Endodermal cell (in vitro differentiated cells): ENCODE measurements at regions not wholly inside any gene's neighbourhood (a gene's known extent, or its start where the extent isn't known, plus 50 kb on each side); places are given as distances from the start of the nearest gene placed in this dataset.

Experiments
- DNase-seq: peaks from one replicate; pipeline ENCODE4 v3.0.0-alpha.2; 2017
- H3K27ac ChIP-seq: 2 replicates; pipeline ENCODE4 v1.5.1; 2013; ENCODE audit warnings: mild to moderate bottlenecking, low read depth, low read length, moderate library complexity
- H3K27me3 ChIP-seq: 2 replicates; pipeline ENCODE4 v1.6.1; 2013; ENCODE audit warnings: mild to moderate bottlenecking, low read length, moderate library complexity; ENCODE audit not compliant: insufficient read depth, control insufficient read depth, poor library complexity, severe bottlenecking
- H3K36me3 ChIP-seq: 2 replicates; pipeline ENCODE4 v1.7.0; 2013; ENCODE audit warnings: mild to moderate bottlenecking, low read length, moderate library complexity; ENCODE audit not compliant: control insufficient read depth, insufficient read depth
- H3K4me1 ChIP-seq: one replicate; pipeline ENCODE4 v1.7.0; 2013; ENCODE audit warnings: low read length; ENCODE audit not compliant: control insufficient read depth, insufficient read depth
- H3K4me3 ChIP-seq: 2 replicates; pipeline ENCODE4 v1.5.1; 2013; ENCODE audit warnings: mild to moderate bottlenecking, low read length, moderate library complexity
- H3K9ac ChIP-seq: 2 replicates; pipeline ENCODE4 v1.6.1; 2013; ENCODE audit warnings: mild to moderate bottlenecking, low read length, moderate library complexity; ENCODE audit not compliant: poor library complexity, severe bottlenecking; ENCODE audit errors: extremely low read depth
- H3K9me3 ChIP-seq: 2 replicates; pipeline ENCODE4 v1.6.1; 2013; ENCODE audit warnings: mild to moderate bottlenecking, low read length, moderate library complexity; ENCODE audit not compliant: control insufficient read depth
- H3K27ac Mint-ChIP-seq: 2 replicates; pipeline ENCODE4 v1.8.0; 2020; ENCODE audit warnings: mixed read lengths
- H3K27me3 Mint-ChIP-seq: 2 replicates; pipeline ENCODE4 v1.8.0; 2021; ENCODE audit warnings: mild to moderate bottlenecking, mixed read lengths; ENCODE audit not compliant: insufficient read depth
- H3K36me3 Mint-ChIP-seq: 2 replicates; pipeline ENCODE4 v1.8.0; 2020; ENCODE audit warnings: low read depth, mixed read lengths
- H3K4me1 Mint-ChIP-seq: 2 replicates; pipeline ENCODE4 v1.8.0; 2020; ENCODE audit warnings: mixed read lengths
- H3K4me3 Mint-ChIP-seq: 2 replicates; pipeline ENCODE4 v1.8.0; 2020; ENCODE audit warnings: mild to moderate bottlenecking, moderate library complexity, mixed read lengths
- H3K9me3 Mint-ChIP-seq: 2 replicates; pipeline ENCODE4 v1.8.0; 2020; ENCODE audit warnings: mild to moderate bottlenecking, mixed read lengths
- WGBS, 2 experiments: methylation state at CpG; one replicate each; pipeline versions ENCODE4 v1.1.5 to v1.1.7; 2013; ENCODE audit warnings: missing lambda C conversion rate in 2 of 2, mixed read lengths in 1 of 2; ENCODE audit not compliant: insufficient coverage in 1 of 2, insufficient read length in 1 of 2; 5-methylcytosine and 5-hydroxymethylcytosine counted together
- TF ChIP-seq, protein P1 (sequence below): fragments of 200-600 bp; sonication (generic); conservative IDR thresholded peaks from 2 replicates; pipeline ENCODE4 v1.5.0; 2021; ENCODE audit warnings: antibody characterized with exemption, mild to moderate bottlenecking

DNA sequence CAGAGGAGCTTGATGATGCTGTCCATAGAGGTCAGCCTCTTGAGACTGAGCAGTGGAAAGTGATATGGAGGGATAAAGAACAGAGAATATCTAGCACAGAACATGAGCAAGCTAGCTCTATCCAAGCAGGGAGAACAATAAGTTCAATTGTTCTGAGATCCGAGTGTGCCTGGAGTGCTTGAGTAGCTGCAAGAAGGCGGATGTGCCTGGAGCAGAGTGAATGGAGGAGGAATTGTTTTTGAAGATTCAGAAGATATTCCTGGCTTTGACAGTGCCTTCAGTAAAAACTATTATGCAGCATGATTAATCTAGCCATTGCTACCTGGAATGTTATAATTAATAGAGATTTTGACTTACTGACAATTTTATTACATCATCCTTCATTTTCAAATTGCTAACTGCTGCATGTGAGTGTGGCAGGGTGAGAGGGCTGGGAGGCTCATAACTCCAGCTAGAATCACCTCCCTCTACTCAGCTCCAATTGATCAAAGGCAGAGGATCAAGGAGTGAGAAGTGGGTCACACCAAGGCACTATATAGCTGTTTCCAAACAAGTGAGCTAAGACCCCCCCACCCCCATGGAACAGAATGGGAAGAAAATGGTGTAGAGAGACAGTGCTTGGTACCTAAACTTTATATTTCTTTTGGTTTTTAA lies 302.8 kb downstream of the ADRA2A start:
- no peaks in the 10 kb centered on the region for H3K36me3 ChIP-seq
- 86 to 92% methylated on average over 1 to 2 of the region's 2 CpGs for WGBS, 2 experiments
- peaks cover 4% of the 10 kb centered on the region for H3K27me3 Mint-ChIP-seq
- no peaks in the 10 kb centered on the region for H3K36me3 Mint-ChIP-seq
- no peak overlapping the region for H3K27ac ChIP-seq
- no peak for DNase-seq
- H3K4me1 Mint-ChIP-seq = no peaks in the 10 kb centered on the region
- no peaks in the 10 kb centered on the region for H3K9me3 Mint-ChIP-seq
- H3K4me3 ChIP-seq = no peak overlapping the region
- H3K27me3 ChIP-seq = peaks cover 4% of the 10 kb centered on the region
- H3K27ac Mint-ChIP-seq = no peak overlapping the region
- H3K9ac ChIP-seq = no peak overlapping the region
- no peaks in the 10 kb centered on the region for H3K9me3 ChIP-seq
- TF ChIP-seq, protein P1, sequence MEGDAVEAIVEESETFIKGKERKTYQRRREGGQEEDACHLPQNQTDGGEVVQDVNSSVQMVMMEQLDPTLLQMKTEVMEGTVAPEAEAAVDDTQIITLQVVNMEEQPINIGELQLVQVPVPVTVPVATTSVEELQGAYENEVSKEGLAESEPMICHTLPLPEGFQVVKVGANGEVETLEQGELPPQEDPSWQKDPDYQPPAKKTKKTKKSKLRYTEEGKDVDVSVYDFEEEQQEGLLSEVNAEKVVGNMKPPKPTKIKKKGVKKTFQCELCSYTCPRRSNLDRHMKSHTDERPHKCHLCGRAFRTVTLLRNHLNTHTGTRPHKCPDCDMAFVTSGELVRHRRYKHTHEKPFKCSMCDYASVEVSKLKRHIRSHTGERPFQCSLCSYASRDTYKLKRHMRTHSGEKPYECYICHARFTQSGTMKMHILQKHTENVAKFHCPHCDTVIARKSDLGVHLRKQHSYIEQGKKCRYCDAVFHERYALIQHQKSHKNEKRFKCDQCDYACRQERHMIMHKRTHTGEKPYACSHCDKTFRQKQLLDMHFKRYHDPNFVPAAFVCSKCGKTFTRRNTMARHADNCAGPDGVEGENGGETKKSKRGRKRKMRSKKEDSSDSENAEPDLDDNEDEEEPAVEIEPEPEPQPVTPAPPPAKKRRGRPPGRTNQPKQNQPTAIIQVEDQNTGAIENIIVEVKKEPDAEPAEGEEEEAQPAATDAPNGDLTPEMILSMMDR = no peak
- no peak overlapping the region for H3K4me3 Mint-ChIP-seq
- no peaks in the 10 kb centered on the region for H3K4me1 ChIP-seq

DNA sequence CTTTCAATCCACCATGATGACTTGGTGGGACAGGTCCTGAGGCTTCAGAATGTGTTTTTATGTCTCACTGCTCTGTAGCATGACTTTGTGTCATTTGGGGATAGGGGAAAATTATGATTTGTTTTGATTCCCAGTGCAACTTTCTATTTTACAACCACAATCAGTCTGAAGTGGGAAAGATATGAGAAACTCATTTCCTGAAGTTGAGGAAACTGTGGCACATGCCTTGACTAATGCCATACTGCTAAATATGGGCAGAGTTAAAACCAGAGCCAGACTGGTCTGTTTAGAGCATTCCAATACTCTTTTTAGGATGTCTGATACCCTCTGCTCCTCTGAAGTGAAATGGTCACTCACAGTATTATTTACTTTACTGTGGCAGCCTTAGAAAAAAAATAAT lies 307.7 kb downstream of the ADRA2A start:
- Mint-ChIP-seq H3K27me3 (peaks cover 15% of the 10 kb centered on the region), H3K9me3 (no peaks in the 10 kb centered on the region)
- TF ChIP-seq, protein P1 = no peak

DNA sequence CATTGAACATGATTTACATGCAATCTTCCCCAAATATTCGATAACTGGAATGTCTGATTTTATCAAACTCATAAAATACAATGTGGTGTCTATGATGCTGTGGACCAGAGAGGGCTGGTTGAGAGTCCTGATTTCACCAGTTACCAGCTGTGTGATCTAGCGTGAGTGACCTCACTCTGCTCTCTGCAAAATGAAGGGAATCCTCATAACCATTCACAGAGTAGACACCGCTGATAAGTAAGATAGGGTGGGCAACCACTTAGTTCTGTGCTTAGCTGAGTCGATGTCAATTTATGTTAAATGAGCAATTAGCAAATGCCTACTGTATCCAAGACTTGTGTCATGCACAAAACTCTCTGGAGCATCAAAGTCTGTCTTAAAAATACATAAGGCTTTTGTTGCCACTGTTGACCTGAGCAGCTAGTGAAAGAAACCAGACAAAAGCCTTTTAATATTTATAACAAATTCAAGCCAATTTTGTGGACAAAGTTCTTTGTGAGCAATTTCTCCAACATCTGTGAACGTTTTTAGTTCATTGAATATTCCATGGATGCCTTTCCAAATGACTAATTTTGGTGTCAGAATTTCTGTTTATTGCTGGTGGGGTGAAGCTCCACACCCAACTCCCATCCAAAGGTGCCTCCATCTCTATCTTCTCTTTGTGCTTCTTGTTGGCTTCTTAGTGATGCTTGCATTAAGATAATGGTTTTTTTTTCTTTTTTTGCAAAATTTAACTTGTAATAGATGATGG lies 314.2 kb downstream of the ADRA2A start:
- Histone ChIP-seq H3K27ac (no peak overlapping the region), H3K9me3 (no peaks in the 10 kb centered on the region), H3K4me3 (no peak overlapping the region), H3K36me3 (no peaks in the 10 kb centered on the region), H3K4me1 (no peaks in the 10 kb centered on the region), H3K9ac (no peak overlapping the region), H3K27me3 (no peaks in the 10 kb centered on the region)
- H3K4me1 Mint-ChIP-seq = peaks cover 4% of the 10 kb centered on the region
- WGBS, 2 experiments = 89 to 97% methylated on average over 4 to 5 of the region's 5 CpGs
- no peak overlapping the region for H3K4me3 Mint-ChIP-seq
- TF ChIP-seq, protein P1 = no peak
- DNase-seq = no peak
- peaks cover 8% of the 10 kb centered on the region for H3K9me3 Mint-ChIP-seq
- H3K27me3 Mint-ChIP-seq = peaks cover 65% of the 10 kb centered on the region
- H3K27ac Mint-ChIP-seq = no peak overlapping the region
- H3K36me3 Mint-ChIP-seq = no peaks in the 10 kb centered on the region

More for the DNA sequence above, 307.7 kb downstream of the ADRA2A start:
- Histone ChIP-seq H3K9ac (no peak overlapping the region), H3K36me3 (no peaks in the 10 kb centered on the region), H3K4me3 (no peak overlapping the region), H3K27me3 (no peaks in the 10 kb centered on the region), H3K9me3 (no peaks in the 10 kb centered on the region), H3K27ac (no peak overlapping the region), H3K4me1 (no peaks in the 10 kb centered on the region)
- Mint-ChIP-seq H3K4me3 (no peak overlapping the region), H3K27ac (no peak overlapping the region), H3K4me1 (no peaks in the 10 kb centered on the region), H3K36me3 (no peaks in the 10 kb centered on the region)
- no peak for DNase-seq
